Astrocyte of the spinal cord (primary cell): ENCODE measurements at regions not wholly inside any gene's neighbourhood (a gene's known extent, or its start where the extent isn't known, plus 50 kb on each side); places are given as distances from the start of the nearest gene placed in this dataset.
A peak's percentile ranks its signal among the peaks of the same experiment; 100 is the strongest.

Source experiments
- DNase-seq: peaks from one replicate; pipeline ENCODE4 v3.0.0; 2011; ENCODE audit warnings: low read depth, low spot score
- H3K4me3 ChIP-seq: 2 replicates; pipeline ENCODE4 v1.5.1; 2011; ENCODE audit warnings: low read depth, mild to moderate bottlenecking, low read length, moderate library complexity
- CTCF ChIP-seq: IDR thresholded peaks from 2 replicates; pipeline ENCODE4 v1.5.1; 2012; ENCODE audit warnings: low read depth, mild to moderate bottlenecking, low read length, inconsistent platforms
- in situ Hi-C: cut with HindIII; loops from 2 replicates; pipeline ENCODE4 v1.10.0; 2017; ENCODE audit warnings: low sequenced_read_pairs

GRCh38 chr12:28023156-28023887, 50.8 kb upstream of the PTHLH start:
- H3K4me3 ChIP-seq, result no peak overlapping the region
- peak; percentile 94 for DNase-seq
- no peak for TF ChIP-seq CTCF
- in situ Hi-C loops, result no loop called here

- DNase-seq, result peak; percentile 86
- H3K4me3 ChIP-seq, result no peak overlapping the region
- in situ Hi-C loops, result no loop called here
- TF ChIP-seq CTCF, result no peak
These were observed 51.9 kb upstream of the PTHLH start for GRCh38 chr12:28024231-28024995.

GRCh38 chr12:28025821-28026505, 53.4 kb upstream of the PTHLH start:
- no peak overlapping the region for H3K4me3 ChIP-seq
- in situ Hi-C loops, result no loop called here
- no peak for DNase-seq
- no peak for TF ChIP-seq CTCF

- no peak for DNase-seq
- H3K4me3 ChIP-seq, result no peak overlapping the region
- no peak for TF ChIP-seq CTCF
- in situ Hi-C loops, result no loop called here
These were observed 54.2 kb upstream of the PTHLH start for GRCh38 chr12:28026701-28027100.

- in situ Hi-C loops, result no loop called here
- no peak for TF ChIP-seq CTCF
These were observed 54.8 kb upstream of the PTHLH start for GRCh38 chr12:28027328-28027727.

GRCh38 chr12:28027947-28028724, 55.6 kb upstream of the PTHLH start:
- no peak for TF ChIP-seq CTCF
- DNase-seq, result no peak
- in situ Hi-C loops, result no loop called here
- H3K4me3 ChIP-seq, result no peak overlapping the region

More at GRCh38 chr12:28027328-28027727, 54.8 kb upstream of the PTHLH start:
- DNase-seq, result no peak
- H3K4me3 ChIP-seq, result no peak overlapping the region
